Neuronal stem cell (in vitro differentiated cells): ENCODE measurements at regions not wholly inside any gene's neighbourhood (a gene's known extent, or its start where the extent isn't known, plus 50 kb on each side); places are given as distances from the start of the nearest gene placed in this dataset.

Experiments
- DNase-seq: peaks from one replicate; pipeline ENCODE4 v3.0.0-alpha.2; 2013; ENCODE audit warnings: low spot score
- H2AFZ ChIP-seq: one replicate; pipeline ENCODE4 v1.6.1; 2013; ENCODE audit warnings: mild to moderate bottlenecking, low read length, inconsistent platforms
- H2AK5ac ChIP-seq: 2 replicates; pipeline ENCODE4 v1.6.1; 2013; ENCODE audit warnings: low read depth, mild to moderate bottlenecking, inconsistent platforms, low read length, moderate library complexity, mixed read lengths
- H2BK120ac ChIP-seq: 2 replicates; pipeline ENCODE4 v1.6.1; 2013; ENCODE audit warnings: low read depth, mild to moderate bottlenecking, inconsistent platforms, low read length, moderate library complexity, mixed read lengths
- H2BK12ac ChIP-seq: one replicate; pipeline ENCODE4 v1.6.1; 2013; ENCODE audit warnings: low read length, inconsistent platforms
- H2BK15ac ChIP-seq: 2 replicates; pipeline ENCODE4 v1.6.1; 2013; ENCODE audit warnings: mild to moderate bottlenecking, low read length, inconsistent platforms, mixed read lengths
- H2BK5ac ChIP-seq: one replicate; pipeline ENCODE4 v1.6.1; 2013; ENCODE audit warnings: inconsistent platforms, mild to moderate bottlenecking, low read length, moderate library complexity
- H3K14ac ChIP-seq: one replicate; pipeline ENCODE4 v1.6.1; 2013; ENCODE audit warnings: low read length, inconsistent platforms
- H3K18ac ChIP-seq: 2 replicates; pipeline ENCODE4 v1.6.1; 2013; ENCODE audit warnings: low read length, inconsistent platforms
- H3K23ac ChIP-seq: 2 replicates; pipeline ENCODE4 v1.6.1; 2013; ENCODE audit warnings: low read depth, mild to moderate bottlenecking, mixed read lengths, low read length, inconsistent platforms; ENCODE audit not compliant: poor library complexity
- H3K27ac ChIP-seq: replicated peaks from 3 replicates; pipeline ENCODE4 v1.5.1; 2013; ENCODE audit warnings: low read length, inconsistent platforms
- H3K27me3 ChIP-seq, 3 experiments: 2 replicates each; pipeline ENCODE4 v1.6.1; 2013; ENCODE audit warnings: low read length in 3 of 3, mild to moderate bottlenecking in 2 of 3, inconsistent platforms in 1 of 3, low read depth in 1 of 3, mixed read lengths in 1 of 3, moderate library complexity in 1 of 3; ENCODE audit not compliant: control insufficient read depth in 3 of 3, insufficient read depth in 3 of 3
- H3K36me3 ChIP-seq, 2 donors: replicated peaks in 1 of 2; 2 replicates each; pipeline ENCODE4 v1.6.1; 2013; ENCODE audit warnings: low read length in 2 of 2; ENCODE audit not compliant: control insufficient read depth in 2 of 2, insufficient read depth in 2 of 2
- H3K4ac ChIP-seq: 2 replicates; pipeline ENCODE4 v1.6.1; 2013; ENCODE audit warnings: inconsistent platforms, mild to moderate bottlenecking, low read length, moderate library complexity
- H3K4me1 ChIP-seq, 2 donors: 1 replicate in 1 of 2; 2 replicates in 1 of 2; pipeline ENCODE4 v1.6.1; 2013; ENCODE audit warnings: low read length in 2 of 2, low read depth in 1 of 2; ENCODE audit not compliant: control insufficient read depth in 2 of 2, insufficient read depth in 1 of 2
- H3K4me2 ChIP-seq: one replicate; pipeline ENCODE4 v1.6.1; 2013; ENCODE audit warnings: mild to moderate bottlenecking, low read length, inconsistent platforms; ENCODE audit not compliant: insufficient read depth, poor library complexity, severe bottlenecking
- H3K4me3 ChIP-seq, 2 donors: 2 replicates each; pipeline ENCODE4 v1.5.1; 2013; ENCODE audit warnings: low read length in 2 of 2, mild to moderate bottlenecking in 2 of 2, inconsistent platforms in 1 of 2, moderate library complexity in 1 of 2
- H3K79me1 ChIP-seq: one replicate; pipeline ENCODE4 v1.6.1; 2013; ENCODE audit warnings: low read depth, mild to moderate bottlenecking, inconsistent platforms, low read length, moderate library complexity
- H3K9ac ChIP-seq: one replicate; pipeline ENCODE4 v1.6.1; 2013; ENCODE audit warnings: mild to moderate bottlenecking, low read depth, low read length, inconsistent platforms; ENCODE audit not compliant: poor library complexity
- H3K9me3 ChIP-seq, 2 donors: replicated peaks in 1 of 2; 2 replicates each; pipeline versions ENCODE3 to v1.6.1; 2013; ENCODE audit warnings: low read length in 2 of 2, mild to moderate bottlenecking in 2 of 2, inconsistent platforms in 1 of 2, low read depth in 1 of 2, mixed read lengths in 1 of 2, moderate library complexity in 1 of 2; ENCODE audit not compliant: control insufficient read depth in 2 of 2, insufficient read depth in 1 of 2
- H4K8ac ChIP-seq: one replicate; pipeline ENCODE4 v1.6.1; 2013; ENCODE audit warnings: low read depth, mild to moderate bottlenecking, inconsistent platforms, low read length, moderate library complexity
- H4K91ac ChIP-seq: one replicate; pipeline ENCODE4 v1.6.1; 2013; ENCODE audit warnings: low read length, low read depth, mild to moderate bottlenecking, inconsistent platforms; ENCODE audit not compliant: poor library complexity
- WGBS, 2 donors: extraction: QIAGEN DNeasy Blood & Tissue Kit; methylation state at CpG; one replicate each; pipeline ENCODE4 v1.1.7; 2013; ENCODE audit warnings: missing lambda C conversion rate in 2 of 2, mixed read lengths in 1 of 2; ENCODE audit not compliant: insufficient read length in 2 of 2, insufficient replicate concordance in 1 of 2; ENCODE audit errors: extremely low coverage in 2 of 2; 5-methylcytosine and 5-hydroxymethylcytosine counted together

DNA sequence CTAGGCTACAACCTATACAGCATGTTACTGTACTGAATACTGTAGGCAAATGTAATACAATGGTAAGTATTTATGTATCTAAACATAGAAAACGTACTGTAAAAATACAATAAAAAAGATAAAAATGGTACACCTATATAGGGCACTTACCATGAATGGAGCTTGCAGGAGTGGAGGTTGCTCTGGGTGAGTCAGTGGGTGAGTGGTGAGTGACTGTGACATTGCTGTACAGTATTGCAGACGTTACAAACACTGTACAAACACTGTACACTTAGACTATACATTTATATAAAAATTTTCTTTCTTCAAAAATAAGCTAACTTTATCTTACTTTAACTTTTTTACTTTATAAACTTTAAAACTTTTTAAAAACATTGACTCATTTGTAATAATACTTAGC lies 190.3 kb upstream of the NR3C2 start:
- Histone ChIP-seq H3K27ac (no peak overlapping the region), H3K4me1 (no peaks in the 10 kb centered on the region), H4K8ac (no peak overlapping the region), H3K23ac (no peak overlapping the region), H3K79me1 (no peaks in the 10 kb centered on the region), H3K9me3 (no peaks in the 10 kb centered on the region), H2AK5ac (no peak overlapping the region), H3K4me2 (no peak overlapping the region), H3K14ac (no peak overlapping the region), H2BK120ac (no peak overlapping the region), H3K4ac (no peak overlapping the region), H2BK12ac (no peak overlapping the region), H3K4me3 (no peak overlapping the region), H2BK5ac (no peak overlapping the region), H3K9ac (no peak overlapping the region), H2AFZ (no peak overlapping the region), H4K91ac (no peak overlapping the region), H3K18ac (no peak overlapping the region), H2BK15ac (no peak overlapping the region), H3K27me3 (no peaks in the 10 kb centered on the region), H3K36me3 (no peaks in the 10 kb centered on the region)
- DNase-seq, result no peak
- no CpG with 5 or more reads among the region's 2 CpGs for WGBS, 2 donors

DNA sequence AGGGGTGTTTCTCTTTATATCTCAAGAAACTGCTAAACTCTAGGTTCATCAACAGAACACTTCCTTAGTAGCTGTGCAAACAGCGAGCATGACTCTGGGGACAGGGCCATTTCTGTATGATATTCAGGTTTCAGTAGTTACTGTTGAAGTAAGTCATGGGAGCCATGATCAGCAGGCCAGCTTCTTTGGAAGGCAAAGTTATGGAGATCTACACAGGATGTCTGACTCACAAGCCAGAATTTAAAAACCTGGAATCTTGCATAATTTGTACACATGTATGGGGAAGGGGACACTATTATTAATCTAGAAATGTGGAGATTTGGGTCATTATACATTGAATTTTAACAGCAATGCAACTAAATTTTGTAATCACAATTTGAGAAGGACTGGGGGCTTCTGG lies 187.8 kb upstream of the NR3C2 start:
- Histone ChIP-seq H3K4ac (no peak overlapping the region), H2BK120ac (no peak overlapping the region), H2AK5ac (no peak overlapping the region), H3K4me2 (no peak overlapping the region), H4K8ac (no peak overlapping the region), H3K4me1 (no peaks in the 10 kb centered on the region), H3K23ac (no peak overlapping the region), H3K27ac (no peak overlapping the region), H3K27me3 (no peaks in the 10 kb centered on the region), H3K36me3 (no peaks in the 10 kb centered on the region), H3K14ac (no peak overlapping the region), H3K4me3 (no peak overlapping the region), H3K9ac (no peak overlapping the region), H2BK5ac (no peak overlapping the region), H2BK15ac (no peak overlapping the region), H3K9me3 (no peaks in the 10 kb centered on the region), H4K91ac (no peak overlapping the region), H3K18ac (no peak overlapping the region), H3K79me1 (no peaks in the 10 kb centered on the region), H2BK12ac (no peak overlapping the region), H2AFZ (no peak overlapping the region)
- no CpG with 5 or more reads among the region's 1 CpG for WGBS, 2 donors
- no peak for DNase-seq

GRCh38 chr4:148618856-148619255 lies 176.6 kb upstream of the NR3C2 start:
- Histone ChIP-seq H3K14ac (no peak overlapping the region), H2BK120ac (no peak overlapping the region), H2BK12ac (no peak overlapping the region), H2BK15ac (no peak overlapping the region), H3K27me3 (no peaks in the 10 kb centered on the region), H3K9me3 (no peaks in the 10 kb centered on the region), H3K4me1 (no peaks in the 10 kb centered on the region), H2AFZ (no peak overlapping the region), H3K4ac (no peak overlapping the region), H3K4me3 (no peak overlapping the region), H4K91ac (no peak overlapping the region), H4K8ac (no peak overlapping the region), H3K4me2 (no peak overlapping the region), H3K27ac (no peak overlapping the region), H3K18ac (no peak overlapping the region), H2AK5ac (no peak overlapping the region), H3K79me1 (no peaks in the 10 kb centered on the region), H2BK5ac (no peak overlapping the region), H3K9ac (no peak overlapping the region), H3K36me3 (no peaks in the 10 kb centered on the region), H3K23ac (no peak overlapping the region)
- no peak for DNase-seq

DNA sequence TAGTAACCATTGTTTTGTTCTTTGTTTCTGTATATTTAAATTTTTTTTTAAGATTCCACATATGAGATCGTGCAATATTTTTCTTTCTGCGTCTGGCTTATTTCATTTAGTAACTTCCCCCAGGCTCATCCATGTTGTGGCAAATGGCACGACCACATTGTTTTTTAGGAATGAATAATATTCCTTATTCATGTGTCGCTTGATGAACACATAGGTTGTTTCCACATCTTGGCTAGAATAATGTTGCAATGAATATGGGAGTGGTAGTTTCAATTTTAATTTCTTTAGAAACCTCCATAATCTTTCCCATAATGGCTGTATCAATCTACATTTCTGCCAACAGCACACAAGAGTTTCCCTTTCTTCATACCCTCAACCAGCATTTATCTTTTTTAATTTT lies 166.8 kb upstream of the NR3C2 start:
- no peak overlapping the region for H3K4me2 ChIP-seq
- H3K23ac ChIP-seq, result no peak overlapping the region
- H2BK120ac ChIP-seq, result no peak overlapping the region
- no peak overlapping the region for H2AK5ac ChIP-seq
- no peak overlapping the region for H2BK12ac ChIP-seq
- no peak for DNase-seq
- no peak overlapping the region for H3K27ac ChIP-seq
- WGBS, 2 donors, result no CpG with 5 or more reads among the region's 4 CpGs
- H3K36me3 ChIP-seq, result no peaks in the 10 kb centered on the region
- H3K9me3 ChIP-seq, result no peaks in the 10 kb centered on the region
- no peak overlapping the region for H3K9ac ChIP-seq
- H3K4me3 ChIP-seq, result no peak overlapping the region
- no peaks in the 10 kb centered on the region for H3K27me3 ChIP-seq
- H3K4ac ChIP-seq, result no peak overlapping the region
- no peak overlapping the region for H4K8ac ChIP-seq
- no peak overlapping the region for H3K14ac ChIP-seq
- no peak overlapping the region for H2BK15ac ChIP-seq
- H3K18ac ChIP-seq, result no peak overlapping the region
- no peak overlapping the region for H4K91ac ChIP-seq
- H3K79me1 ChIP-seq, result no peaks in the 10 kb centered on the region
- no peaks in the 10 kb centered on the region for H3K4me1 ChIP-seq
- H2AFZ ChIP-seq, result no peak overlapping the region
- H2BK5ac ChIP-seq, result no peak overlapping the region
